ENCODE measurements at regions not wholly inside any gene's neighbourhood (a gene's known extent, or its start where the extent isn't known, plus 50 kb on each side); places are given as distances from the start of the nearest gene placed in this dataset.

DNA sequence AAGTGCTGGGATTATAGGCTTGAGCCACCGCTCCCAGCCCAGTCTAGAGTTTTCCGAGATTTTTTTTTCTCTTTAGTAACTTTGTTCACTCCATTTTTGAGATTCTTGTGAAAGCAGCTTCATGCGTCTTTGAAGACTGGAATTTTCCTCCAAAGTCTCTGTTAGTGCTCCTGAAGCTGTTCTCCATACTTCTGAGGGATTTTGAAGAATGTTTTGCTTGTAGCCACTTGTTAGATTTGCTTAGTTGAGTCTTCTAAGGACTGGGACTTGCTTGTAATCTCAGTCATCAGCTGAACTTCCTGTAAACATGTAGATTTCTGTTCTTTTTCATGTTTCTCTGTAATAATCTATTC lies 234.3 kb downstream of the MYCN start (continued):
- TF ChIP-seq NANOG (IDR thresholded peaks at IDR 0.05; ENCODE audit: insufficient read depth, low read depth, low read length, poor library complexity, severe bottlenecking) (no peak), TBP (IDR thresholded peaks at IDR 0.05; ENCODE audit: low read depth, low read length) (no peak)

Data from H1 (cell line).